ENCODE measurements at regions not wholly inside any gene's neighbourhood (a gene's known extent, or its start where the extent isn't known, plus 50 kb on each side); places are given as distances from the start of the nearest gene placed in this dataset.

- no peaks in the 10 kb centered on the region for H4K20me1 ChIP-seq (ENCODE audit: insufficient read depth, low read length, poor library complexity, severe bottlenecking)
- H3K9ac ChIP-seq (ENCODE audit: low read depth, low read length, poor library complexity, severe bottlenecking), result no peak overlapping the region
- no peak for TF ChIP-seq EZH2phosphoT487 (IDR thresholded peaks at IDR 0.05; ENCODE audit: borderline replicate concordance)
- TF ChIP-seq CTCF (conservative IDR thresholded peaks at IDR 0.05; ENCODE audit: low read length), result no peak
- no peaks in the 10 kb centered on the region for H3K9me2 ChIP-seq (replicated peaks; ENCODE audit: low read depth, low read length)
- H2AFZ ChIP-seq (ENCODE audit: low read length), result no peak overlapping the region
- H3K27me3 ChIP-seq (ENCODE audit: insufficient read depth, low read length, poor library complexity, severe bottlenecking), result no peaks in the 10 kb centered on the region
- H3K9me3 ChIP-seq (ENCODE audit: insufficient read depth, low read depth, low read length), result no peaks in the 10 kb centered on the region
- H3K4me2 ChIP-seq (ENCODE audit: low read depth, low read length, poor library complexity, severe bottlenecking), result no peak overlapping the region
- no peak overlapping the region for H3K4me3 ChIP-seq (ENCODE audit: low read length, poor library complexity, severe bottlenecking)
- H3K4me1 ChIP-seq (ENCODE audit: insufficient read depth, low read length, poor library complexity, severe bottlenecking), result peaks cover 8% of the 10 kb centered on the region
- no peaks in the 10 kb centered on the region for H3K36me3 ChIP-seq (ENCODE audit: insufficient read depth, low read length)
- H3K79me2 ChIP-seq (ENCODE audit: insufficient read depth, low read length), result no peaks in the 10 kb centered on the region
- no peaks in the 10 kb centered on the region for H3F3A ChIP-seq (ENCODE audit: low read depth)
These were observed 175.2 kb downstream of the ZNF330 start for GRCh38 chr4:141395919-141396318.

GRCh38 chr4:141402712-141403111 lies 182.0 kb downstream of the ZNF330 start:
- TF ChIP-seq CTCF (conservative IDR thresholded peaks at IDR 0.05; ENCODE audit: low read length), result no peak
- TF ChIP-seq EZH2phosphoT487 (IDR thresholded peaks at IDR 0.05; ENCODE audit: borderline replicate concordance), result no peak
- no peaks in the 10 kb centered on the region for H3K9me3 ChIP-seq (ENCODE audit: insufficient read depth, low read depth, low read length)
- H3K4me3 ChIP-seq (ENCODE audit: low read length, poor library complexity, severe bottlenecking), result no peak overlapping the region
- no peak overlapping the region for H2AFZ ChIP-seq (ENCODE audit: low read length)
- no peaks in the 10 kb centered on the region for H3K4me1 ChIP-seq (ENCODE audit: insufficient read depth, low read length, poor library complexity, severe bottlenecking)
- no peaks in the 10 kb centered on the region for H3K27me3 ChIP-seq (ENCODE audit: insufficient read depth, low read length, poor library complexity, severe bottlenecking)
- no peak overlapping the region for H3K4me2 ChIP-seq (ENCODE audit: low read depth, low read length, poor library complexity, severe bottlenecking)
- no peaks in the 10 kb centered on the region for H4K20me1 ChIP-seq (ENCODE audit: insufficient read depth, low read length, poor library complexity, severe bottlenecking)
- H3F3A ChIP-seq (ENCODE audit: low read depth), result no peaks in the 10 kb centered on the region
- H3K79me2 ChIP-seq (ENCODE audit: insufficient read depth, low read length), result no peaks in the 10 kb centered on the region
- H3K9ac ChIP-seq (ENCODE audit: low read depth, low read length, poor library complexity, severe bottlenecking), result no peak overlapping the region
- no peaks in the 10 kb centered on the region for H3K9me2 ChIP-seq (replicated peaks; ENCODE audit: low read depth, low read length)
- no peaks in the 10 kb centered on the region for H3K36me3 ChIP-seq (ENCODE audit: insufficient read depth, low read length)

- no peak overlapping the region for H3K4me3 ChIP-seq (ENCODE audit: low read length, poor library complexity, severe bottlenecking)
- H4K20me1 ChIP-seq (ENCODE audit: insufficient read depth, low read length, poor library complexity, severe bottlenecking), result no peaks in the 10 kb centered on the region
- H3K9ac ChIP-seq (ENCODE audit: low read depth, low read length, poor library complexity, severe bottlenecking), result no peak overlapping the region
- H2AFZ ChIP-seq (ENCODE audit: low read length), result no peak overlapping the region
- no peak overlapping the region for H3K4me2 ChIP-seq (ENCODE audit: low read depth, low read length, poor library complexity, severe bottlenecking)
- H3K27me3 ChIP-seq (ENCODE audit: insufficient read depth, low read length, poor library complexity, severe bottlenecking), result no peaks in the 10 kb centered on the region
- no peaks in the 10 kb centered on the region for H3K9me3 ChIP-seq (ENCODE audit: insufficient read depth, low read depth, low read length)
- no peaks in the 10 kb centered on the region for H3K4me1 ChIP-seq (ENCODE audit: insufficient read depth, low read length, poor library complexity, severe bottlenecking)
- TF ChIP-seq EZH2phosphoT487 (IDR thresholded peaks at IDR 0.05; ENCODE audit: borderline replicate concordance), result no peak
- no peak for TF ChIP-seq CTCF (conservative IDR thresholded peaks at IDR 0.05; ENCODE audit: low read length)
- H3K36me3 ChIP-seq (ENCODE audit: insufficient read depth, low read length), result no peaks in the 10 kb centered on the region
- no peaks in the 10 kb centered on the region for H3K9me2 ChIP-seq (replicated peaks; ENCODE audit: low read depth, low read length)
- H3F3A ChIP-seq (ENCODE audit: low read depth), result no peaks in the 10 kb centered on the region
- H3K79me2 ChIP-seq (ENCODE audit: insufficient read depth, low read length), result no peaks in the 10 kb centered on the region
These were observed 183.1 kb downstream of the ZNF330 start for GRCh38 chr4:141403782-141404181.

Measured in Loucy (cell line).